OCI-LY3 (cell line): ENCODE measurements at regions not wholly inside any gene's neighbourhood (a gene's known extent, or its start where the extent isn't known, plus 50 kb on each side); places are given as distances from the start of the nearest gene placed in this dataset.
"Not testable (repeated sequence)": the region's sequence is repeated elsewhere in the genome, so short reads cannot be mapped to it uniquely, and the experiment has no call there.

Source experiments
- H2AFZ ChIP-seq: fragments of 200-600, 300-600 bp; shearing (Covaris generic); 2 replicates; pipeline ENCODE4 v1.6.0; 2014; ENCODE audit warnings: antibody characterized with exemption, low read depth, low read length
- H3K27ac ChIP-seq: fragments of 200-600, 300-600 bp; sonication (generic); 2 replicates; pipeline ENCODE4 v1.5.1; 2014; ENCODE audit warnings: mild to moderate bottlenecking, low read length, moderate library complexity, mixed read lengths
- H3K27me3 ChIP-seq: fragments of 200-600, 300-600 bp; sonication (generic); 2 replicates; pipeline ENCODE4 v1.6.1; 2014; ENCODE audit warnings: low read depth, low read length, mixed read lengths
- H3K36me3 ChIP-seq: fragments of 200-600, 300-600 bp; sonication (generic); replicated peaks from 2 replicates; pipeline ENCODE3; 2014; ENCODE audit warnings: low read depth, low read length, mixed read lengths
- H3K4me1 ChIP-seq: fragments of 300-600, 200-600 bp; sonication (generic); 2 replicates; pipeline ENCODE4 v1.6.1; 2014; ENCODE audit warnings: low read length, mixed read lengths
- H3K4me2 ChIP-seq: fragments of 200-600, 300-600 bp; sonication (generic); 2 replicates; pipeline ENCODE4 v1.6.1; 2014; ENCODE audit warnings: low read length, mixed read lengths
- H3K4me3 ChIP-seq: fragments of 300-600, 200-600 bp; sonication (generic); 2 replicates; pipeline ENCODE4 v1.5.1; 2014; ENCODE audit warnings: antibody characterized with exemption, mild to moderate bottlenecking, low read length, moderate library complexity
- H3K79me2 ChIP-seq: fragments of 300-600, 200-600 bp; shearing (Covaris generic); 2 replicates; pipeline ENCODE4 v1.6.1; 2014; ENCODE audit warnings: mild to moderate bottlenecking, low read length, mixed read lengths
- H3K9ac ChIP-seq: fragments of 300-600, 200-600 bp; shearing (Covaris generic); 2 replicates; pipeline ENCODE4 v1.6.0; 2014; ENCODE audit warnings: mild to moderate bottlenecking, low read length, moderate library complexity
- H3K9me3 ChIP-seq: fragments of 200-600, 300-600 bp; shearing (Covaris generic); 2 replicates; pipeline ENCODE4 v1.6.1; 2014; ENCODE audit warnings: low read length, mixed read lengths; ENCODE audit not compliant: insufficient read depth
- H4K20me1 ChIP-seq: fragments of 200-600, 300-600 bp; sonication (generic); 2 replicates; pipeline ENCODE4 v1.6.1; 2016; ENCODE audit warnings: low read length, mixed read lengths; ENCODE audit not compliant: insufficient read depth
- CTCF ChIP-seq: fragments of 200-600, 300-600 bp; sonication (generic); IDR thresholded peaks from 2 replicates; pipeline ENCODE4 v1.5.1; 2014; ENCODE audit warnings: antibody characterized with exemption, low read length, low read depth
- EZH2phosphoT487 ChIP-seq: fragments of 200-600 bp; shearing (Covaris generic); IDR thresholded peaks from 2 replicates; pipeline ENCODE4 v1.6.1; 2018; ENCODE audit warnings: antibody characterized with exemption, mixed run types, low read depth

DNA sequence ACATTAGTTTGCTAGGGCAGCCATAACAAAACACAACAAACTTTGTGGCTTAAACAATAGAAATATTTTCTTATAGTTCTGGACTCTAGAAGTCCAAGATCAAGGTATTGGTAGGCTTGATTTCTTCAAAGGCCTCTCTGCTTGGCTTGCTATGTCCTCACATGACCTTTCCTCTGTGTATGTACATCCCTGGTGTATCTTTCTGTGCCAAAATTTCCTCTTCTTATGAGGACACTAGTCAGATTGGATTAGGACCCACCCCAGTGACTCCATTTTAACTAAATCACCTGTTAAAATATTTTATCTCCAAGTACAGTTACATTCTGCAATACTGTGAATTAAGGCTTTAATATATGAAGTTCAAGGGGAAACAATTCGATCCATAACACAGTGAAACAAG is 168.9 kb upstream of the CCNH start:
- Histone ChIP-seq H4K20me1 (no peaks in the 10 kb centered on the region), H3K4me2 (no peak overlapping the region), H3K36me3 (no peaks in the 10 kb centered on the region), H3K27ac (no peak overlapping the region), H3K27me3 (no peaks in the 10 kb centered on the region), H3K9ac (no peak overlapping the region), H3K79me2 (no peaks in the 10 kb centered on the region), H3K9me3 (no peaks in the 10 kb centered on the region), H3K4me3 (no peak overlapping the region), H3K4me1 (no peaks in the 10 kb centered on the region), H2AFZ (no peak overlapping the region)
- TF ChIP-seq EZH2phosphoT487 (no peak), CTCF (no peak)

GRCh38 chr5:87579678-87580077 is 166.9 kb upstream of the CCNH start:
- Histone ChIP-seq H2AFZ (no peak overlapping the region), H3K36me3 (no peaks in the 10 kb centered on the region), H3K4me2 (no peak overlapping the region), H3K9me3 (no peaks in the 10 kb centered on the region), H3K4me1 (no peaks in the 10 kb centered on the region), H3K79me2 (no peaks in the 10 kb centered on the region), H3K4me3 (no peak overlapping the region), H3K27me3 (no peaks in the 10 kb centered on the region), H3K9ac (no peak overlapping the region), H3K27ac (no peak overlapping the region), H4K20me1 (no peaks in the 10 kb centered on the region)
- no peak for TF ChIP-seq CTCF
- no peak for TF ChIP-seq EZH2phosphoT487

GRCh38 chr5:87576867-87577266 is 164.1 kb upstream of the CCNH start:
- Histone ChIP-seq H3K4me3 (no peak overlapping the region), H4K20me1 (no peaks in the 10 kb centered on the region), H3K27ac (no peak overlapping the region), H3K9me3 (no peaks in the 10 kb centered on the region), H3K27me3 (no peaks in the 10 kb centered on the region), H3K79me2 (no peaks in the 10 kb centered on the region), H3K9ac (no peak overlapping the region), H3K36me3 (no peaks in the 10 kb centered on the region), H3K4me2 (no peak overlapping the region), H3K4me1 (no peaks in the 10 kb centered on the region), H2AFZ (no peak overlapping the region)
- TF ChIP-seq EZH2phosphoT487 = no peak
- TF ChIP-seq CTCF = no peak

GRCh38 chr5:87576306-87576705 is 163.6 kb upstream of the CCNH start:
- not testable (repeated sequence) for H2AFZ ChIP-seq, H3K4me3 ChIP-seq, H3K9me3 ChIP-seq, H3K9ac ChIP-seq, H3K4me1 ChIP-seq, H3K4me2 ChIP-seq, H3K27me3 ChIP-seq, H3K79me2 ChIP-seq, H3K36me3 ChIP-seq, H3K27ac ChIP-seq, H4K20me1 ChIP-seq

DNA sequence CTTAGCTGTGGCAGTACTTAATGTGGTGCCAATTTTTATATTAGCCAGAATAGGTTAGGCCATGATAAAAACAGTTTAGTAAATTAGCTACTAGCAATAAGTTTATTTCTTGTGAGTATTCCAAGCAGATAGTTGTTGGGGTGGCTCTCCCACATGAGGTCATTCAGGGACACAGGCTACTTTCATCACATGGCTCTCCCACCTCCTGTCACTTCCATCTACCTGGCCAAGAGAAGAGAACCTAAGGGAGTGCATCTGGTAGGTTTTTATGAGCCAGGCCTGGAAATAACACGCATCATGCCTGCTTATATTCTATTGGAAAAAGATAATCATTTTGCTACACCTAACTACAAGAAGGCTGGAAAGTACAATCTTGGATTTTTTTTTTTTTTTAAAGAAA is 161.4 kb upstream of the CCNH start:
- TF ChIP-seq EZH2phosphoT487 (no peak), CTCF (no peak)
- Histone ChIP-seq H3K36me3 (no peaks in the 10 kb centered on the region), H3K4me1 (no peaks in the 10 kb centered on the region), H3K27me3 (no peaks in the 10 kb centered on the region), H3K4me2 (no peak overlapping the region), H2AFZ (no peak overlapping the region), H4K20me1 (no peaks in the 10 kb centered on the region), H3K4me3 (no peak overlapping the region), H3K27ac (no peak overlapping the region), H3K9ac (no peak overlapping the region), H3K9me3 (no peaks in the 10 kb centered on the region), H3K79me2 (no peaks in the 10 kb centered on the region)
